Transverse colon (tissue), 4 donors: ENCODE measurements at regions not wholly inside any gene's neighbourhood (a gene's known extent, or its start where the extent isn't known, plus 50 kb on each side); places are given as distances from the start of the nearest gene placed in this dataset.

Experiments used
- DNase-seq: peaks from one replicate; pipeline ENCODE4 v3.0.0-alpha.2; 2019
- H3K27ac ChIP-seq, 4 donors: fragments of 200-600 bp; sonication (generic); 2 replicates each; pipeline ENCODE4 v1.5.1; 2016 to 2018; ENCODE audit warnings: inconsistent platforms in 4 of 4
- H3K27me3 ChIP-seq: fragments of 200-600 bp; sonication (generic); 2 replicates; pipeline ENCODE4 v1.5.1; 2017; ENCODE audit warnings: inconsistent platforms
- H3K36me3 ChIP-seq, 4 donors: fragments of 200-600 bp; sonication (generic); 2 replicates each; pipeline ENCODE4 v1.5.1; 2017 to 2019; ENCODE audit warnings: inconsistent platforms in 4 of 4
- H3K4me1 ChIP-seq, 4 donors: fragments of 200-600 bp; sonication (generic); 2 replicates each; pipeline ENCODE4 v1.5.1; 2017 to 2020; ENCODE audit warnings: inconsistent platforms in 4 of 4
- H3K4me3 ChIP-seq, 4 donors: fragments of 200-600 bp; sonication (generic); 1 replicate in 1 of 4; 2 replicates in 3 of 4; pipeline versions ENCODE4 v1.5.1 to v1.6.1; 2017 to 2019; ENCODE audit warnings: inconsistent platforms in 4 of 4
- H3K9me3 ChIP-seq, 2 donors: fragments of 200-600 bp; sonication (generic); 2 replicates each; pipeline ENCODE4 v1.5.1; 2017 to 2019; ENCODE audit warnings: inconsistent platforms in 2 of 2
- CTCF ChIP-seq, 5 experiments: fragments of 200-600 bp in 3 of 5; fragments of 450-650 bp in 2 of 5; sonication (generic) in 3 of 5; IDR thresholded peaks; 1 replicate in 2 of 5; 2 replicates in 3 of 5; pipeline ENCODE4 v1.5.1; 2016 to 2017; ENCODE audit warnings: antibody characterized with exemption in 5 of 5, inconsistent platforms in 3 of 5, mild to moderate bottlenecking in 2 of 5, moderate library complexity in 1 of 5
- EP300 ChIP-seq: sonication (generic); formaldehyde crosslinking; IDR thresholded peaks from one replicate; pipeline ENCODE4 v1.6.1; 2017; ENCODE audit warnings: antibody characterized with exemption, low read depth
- POLR2A ChIP-seq: fragments of 450-650 bp; IDR thresholded peaks from one replicate; pipeline ENCODE4 v1.6.1; 2016; ENCODE audit warnings: antibody characterized with exemption, mild to moderate bottlenecking, moderate library complexity
- POLR2AphosphoS5 ChIP-seq, 3 donors: sonication (generic); formaldehyde crosslinking; IDR thresholded peaks; one replicate each; pipeline ENCODE4 v1.6.1; 2016; ENCODE audit warnings: antibody characterized with exemption in 3 of 3
- WGBS, 2 donors: methylation state at CpG; one replicate each; pipeline ENCODE4 v1.1.5; 2018; ENCODE audit warnings: low coverage in 1 of 2; 5-methylcytosine and 5-hydroxymethylcytosine counted together
- in situ Hi-C, 4 donors: fragments of 200-750 bp; cut with MboI; loops; one replicate each; pipeline versions ENCODE4 v1.15.0 to v1.15.1; 2017; ENCODE audit warnings: low sequenced_read_pairs in 3 of 4, low pct_ligation_motif_present in 1 of 4, low pct_unique_long_range_greater_than_20kb in 1 of 4
- intact Hi-C: fragments of 100-400 bp; cut with DNase I; formaldehyde crosslinking; loops from one replicate; pipeline ENCODE4 v1.15.1; 2023; ENCODE audit warnings: low total_unique reads

- no peak overlapping the region for H3K27ac ChIP-seq
- DNase-seq = no peak
- intact Hi-C loops (no loop called here), in situ Hi-C loops (no loop called here)
- H3K4me3 ChIP-seq = no peak overlapping the region
- no peaks in the 10 kb centered on the region for H3K9me3 ChIP-seq
- no peaks in the 10 kb centered on the region for H3K36me3 ChIP-seq
- no peaks in the 10 kb centered on the region for H3K27me3 ChIP-seq
- no peak for TF ChIP-seq EP300
- no peak for TF ChIP-seq POLR2AphosphoS5 (IDR thresholded peaks at IDR 0.05)
- no peak for TF ChIP-seq POLR2A
- no peak for TF ChIP-seq CTCF (IDR thresholded peaks at IDR 0.05)
- 60 to 89% methylated on average over 2 of the region's 2 CpGs for WGBS, 2 donors
- H3K4me1 ChIP-seq = no peaks in the 10 kb centered on the region
Measured at GRCh38 chr1:191910245-191910644, 248.0 kb upstream of the RGS18 start.

- WGBS, 2 donors = 75 to 80% methylated on average over 1 of the region's 1 CpG
Measured at GRCh38 chr1:191912517-191912916, 245.7 kb upstream of the RGS18 start.

DNA sequence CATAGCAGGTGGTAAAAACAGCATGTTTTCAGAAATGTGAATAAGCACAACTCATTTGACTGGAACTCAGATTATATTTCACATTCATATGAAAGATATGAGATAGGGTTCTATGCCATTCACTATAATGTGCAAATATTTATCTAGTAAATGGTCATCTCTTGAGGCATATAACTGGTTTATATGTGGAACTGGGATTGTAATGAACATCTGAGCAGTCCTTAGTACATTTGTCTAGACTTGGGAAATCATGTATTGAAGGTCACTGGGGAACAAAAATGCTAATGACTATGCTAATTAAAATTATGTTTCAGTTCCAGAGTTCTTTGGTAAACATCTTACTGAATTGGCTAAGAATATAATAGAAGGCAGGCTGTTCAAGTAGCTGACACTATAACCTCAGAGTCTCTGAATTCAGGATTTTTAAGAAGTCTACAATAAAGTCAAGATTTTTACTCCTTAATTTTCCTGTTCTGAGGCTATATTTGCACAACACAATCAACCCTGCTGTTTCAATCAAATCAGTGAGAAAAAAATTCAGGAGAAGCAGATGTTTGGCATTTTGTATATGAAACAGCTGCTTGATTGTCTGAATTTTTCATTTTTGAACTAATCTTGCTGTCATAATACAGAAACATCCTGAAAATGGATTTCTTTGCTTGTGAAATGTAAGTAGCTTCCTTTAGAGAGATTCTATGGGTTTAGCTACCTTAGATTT, 244.8 kb upstream of the RGS18 start:
- intact Hi-C loops (no loop called here), in situ Hi-C loops (no loop called here)
- no peaks in the 10 kb centered on the region for H3K27me3 ChIP-seq
- TF ChIP-seq POLR2A = no peak
- no peak for TF ChIP-seq CTCF (IDR thresholded peaks at IDR 0.05)
- TF ChIP-seq POLR2AphosphoS5 (IDR thresholded peaks at IDR 0.05) = no peak
- no peak for TF ChIP-seq EP300
- no peak overlapping the region for H3K27ac ChIP-seq
- H3K36me3 ChIP-seq = no peaks in the 10 kb centered on the region
- no peak overlapping the region for H3K4me3 ChIP-seq
- no peak for DNase-seq
- no peaks in the 10 kb centered on the region for H3K4me1 ChIP-seq
- no peaks in the 10 kb centered on the region for H3K9me3 ChIP-seq

More at GRCh38 chr1:191912517-191912916, 245.7 kb upstream of the RGS18 start:
- Histone ChIP-seq H3K4me1 (no peaks in the 10 kb centered on the region), H3K4me3 (no peak overlapping the region), H3K36me3 (no peaks in the 10 kb centered on the region), H3K9me3 (no peaks in the 10 kb centered on the region), H3K27ac (no peak overlapping the region), H3K27me3 (no peaks in the 10 kb centered on the region)
- DNase-seq = no peak
- intact Hi-C loops (no loop called here), in situ Hi-C loops (no loop called here)
- TF ChIP-seq POLR2A (no peak), POLR2AphosphoS5 (IDR thresholded peaks at IDR 0.05) (no peak)

- H3K9me3 ChIP-seq = no peaks in the 10 kb centered on the region
- no peak overlapping the region for H3K27ac ChIP-seq
- 67% methylated on average over 1 of the region's 1 CpG; no CpG with 5 or more reads in 1 of the 2 donors for WGBS, 2 donors
- DNase-seq = no peak
- H3K27me3 ChIP-seq = no peaks in the 10 kb centered on the region
- no peaks in the 10 kb centered on the region for H3K4me1 ChIP-seq
- intact Hi-C loops = no loop called here
- H3K4me3 ChIP-seq = no peak overlapping the region
- H3K36me3 ChIP-seq = no peaks in the 10 kb centered on the region
- in situ Hi-C loops = no loop called here
- TF ChIP-seq EP300 (no peak), POLR2AphosphoS5 (IDR thresholded peaks at IDR 0.05) (no peak), POLR2A (no peak), CTCF (IDR thresholded peaks at IDR 0.05) (no peak)
Measured at GRCh38 chr1:191929383-191929782, 228.9 kb upstream of the RGS18 start.

- 78 to 88% methylated on average over 1 of the region's 1 CpG for WGBS, 2 donors
- Histone ChIP-seq H3K27me3 (no peaks in the 10 kb centered on the region), H3K4me3 (no peak overlapping the region), H3K36me3 (no peaks in the 10 kb centered on the region), H3K9me3 (no peaks in the 10 kb centered on the region), H3K4me1 (no peaks in the 10 kb centered on the region), H3K27ac (no peak overlapping the region)
- intact Hi-C loops = no loop called here
- in situ Hi-C loops = no loop called here
- no peak for TF ChIP-seq POLR2AphosphoS5 (IDR thresholded peaks at IDR 0.05)
- TF ChIP-seq EP300 = no peak
- no peak for TF ChIP-seq CTCF (IDR thresholded peaks at IDR 0.05)
- no peak for TF ChIP-seq POLR2A
- DNase-seq = no peak
Measured at GRCh38 chr1:191943684-191944083, 214.6 kb upstream of the RGS18 start.
